Endothelial cell of umbilical vein (primary cell): ENCODE measurements at regions not wholly inside any gene's neighbourhood (a gene's known extent, or its start where the extent isn't known, plus 50 kb on each side); places are given as distances from the start of the nearest gene placed in this dataset.

Experiments used
- BruUV-seq: library from RNA; stranded (reverse); fragments of 400-500 nt; replicated peaks from 2 replicates; lab custom pipeline; 2021; lab: Mats Ljungman, UMichigan
- CTCF ChIA-PET: fragments of 300-600, 350-600 bp; sonication (Branson Sonifier 250); formaldehyde crosslinking; loops from one replicate; lab custom pipeline; 2021; ENCODE audit warnings: antibody characterized with exemption, inconsistent platforms; lab: Charles Lee
- POLR2A ChIA-PET: fragments of 300-600, 350-600 bp; sonication (Branson Sonifier 250); formaldehyde crosslinking; loops from one replicate; lab custom pipeline; 2021; ENCODE audit warnings: antibody characterized with exemption, inconsistent platforms; lab: Charles Lee
- DNase-seq: peaks from one replicate; pipeline ENCODE4 v3.0.0-alpha.2; 2011; ENCODE audit warnings: low read depth, low spot score
- FAIRE-seq: peaks from 2 replicates; lab custom pipeline; 2011; peaks lifted over from hg19 to GRCh38; lab: Jason Lieb, UNC
- H2AFZ ChIP-seq: 2 replicates; pipeline ENCODE4 v1.6.0; 2012; ENCODE audit warnings: low read depth, low read length, control low read depth, inconsistent platforms
- H3K27ac ChIP-seq: 2 replicates; pipeline ENCODE4 v1.5.1; 2011; ENCODE audit warnings: low read depth, mild to moderate bottlenecking, control low read depth, low read length, moderate library complexity; ENCODE audit not compliant: insufficient read depth
- H3K27me3 ChIP-seq, 2 experiments: 2 replicates each; pipeline versions ENCODE4 v1.6.0 to v1.6.1; 2011; ENCODE audit warnings: low read length in 2 of 2, mixed read lengths in 1 of 2; ENCODE audit not compliant: control insufficient read depth in 2 of 2, insufficient read depth in 2 of 2
- H3K36me3 ChIP-seq, 2 experiments: 2 replicates in 1 of 2; 3 replicates in 1 of 2; pipeline ENCODE4 v1.5.1; 2011; ENCODE audit warnings: low read length in 2 of 2, mild to moderate bottlenecking in 1 of 2, moderate library complexity in 1 of 2; ENCODE audit not compliant: control insufficient read depth in 2 of 2, insufficient read depth in 2 of 2; ENCODE audit errors: extremely low read depth in 1 of 2
- H3K4me1 ChIP-seq: 3 replicates; pipeline ENCODE4 v1.5.1; 2011; ENCODE audit warnings: mild to moderate bottlenecking, low read length; ENCODE audit not compliant: control insufficient read depth, insufficient read depth; ENCODE audit errors: extremely low read depth
- H3K4me2 ChIP-seq: 2 replicates; pipeline ENCODE4 v1.6.1; 2011; ENCODE audit warnings: low read length, control low read depth, mixed read lengths; ENCODE audit not compliant: insufficient read depth
- H3K4me3 ChIP-seq, 3 experiments: fragments of 200-600 bp in 1 of 3; sonication (generic), shearing (Covaris generic) in 1 of 3; replicated peaks in 1 of 3; 2 replicates each; pipeline ENCODE4 v1.5.1; 2011 to 2016; ENCODE audit warnings: control low read depth in 3 of 3, low read length in 3 of 3, mild to moderate bottlenecking in 2 of 3, inconsistent platforms in 1 of 3, low read depth in 1 of 3, moderate library complexity in 1 of 3; ENCODE audit not compliant: insufficient read depth in 1 of 3
- H3K79me2 ChIP-seq: 2 replicates; pipeline ENCODE4 v1.6.0; 2012; ENCODE audit warnings: low read length, inconsistent platforms; ENCODE audit not compliant: control insufficient read depth, insufficient read depth
- H3K9ac ChIP-seq: replicated peaks from 2 replicates; pipeline ENCODE3; 2011; ENCODE audit warnings: low read length, control low read depth; ENCODE audit not compliant: insufficient read depth; ENCODE audit errors: extremely low read depth
- H3K9me1 ChIP-seq: replicated peaks from 3 replicates; pipeline ENCODE4 v1.6.0; 2011; ENCODE audit warnings: mild to moderate bottlenecking, low read length; ENCODE audit not compliant: control insufficient read depth, insufficient read depth; ENCODE audit errors: extremely low read depth
- H3K9me3 ChIP-seq: replicated peaks from 2 replicates; pipeline ENCODE4 v1.5.1; 2012; ENCODE audit warnings: low read length, inconsistent platforms; ENCODE audit not compliant: control insufficient read depth, insufficient read depth
- H4K20me1 ChIP-seq: replicated peaks from 2 replicates; pipeline ENCODE3; 2011; ENCODE audit warnings: mild to moderate bottlenecking, low read length; ENCODE audit not compliant: control insufficient read depth, insufficient read depth; ENCODE audit errors: extremely low read depth
- EZH2 ChIP-seq: IDR thresholded peaks from 2 replicates; pipeline ENCODE4 v1.6.1; 2012; ENCODE audit warnings: borderline replicate concordance, low read depth, mild to moderate bottlenecking, moderate library complexity, low read length, inconsistent platforms; ENCODE audit not compliant: severe bottlenecking
- FOS ChIP-seq: IDR thresholded peaks from 2 replicates; pipeline ENCODE4 v1.6.1; 2011; ENCODE audit warnings: mild to moderate bottlenecking, low read length, moderate library complexity, borderline replicate concordance; ENCODE audit not compliant: insufficient read depth
- GATA2 ChIP-seq: IDR thresholded peaks from 2 replicates; pipeline ENCODE4 v1.7.0; 2011; ENCODE audit warnings: low read depth, mild to moderate bottlenecking, moderate library complexity, mixed read lengths, low read length; ENCODE audit not compliant: insufficient read length, insufficient read depth
- JUN ChIP-seq: IDR thresholded peaks from 2 replicates; pipeline ENCODE4 v1.6.1; 2011; ENCODE audit warnings: borderline replicate concordance, low read depth; ENCODE audit not compliant: insufficient read length, insufficient read depth
- MYC ChIP-seq: IDR thresholded peaks from one replicate; pipeline ENCODE4 v1.6.1; 2011; ENCODE audit warnings: mild to moderate bottlenecking, low read depth, low read length
- POLR2A ChIP-seq: IDR thresholded peaks from 2 replicates; pipeline ENCODE4 v1.6.1; 2012; ENCODE audit warnings: low read depth, mild to moderate bottlenecking, control low read depth, low read length
- POLR2AphosphoS5 ChIP-seq: IDR thresholded peaks from 2 replicates; pipeline ENCODE4 v1.6.1; 2012; ENCODE audit warnings: low read depth, mild to moderate bottlenecking, control low read depth, low read length, moderate library complexity; ENCODE audit not compliant: insufficient read depth
- dilution Hi-C: fragments of 300-500 bp; cut with MboI; formaldehyde crosslinking; loops from one replicate; pipeline ENCODE4 v1.15.0; 2019; ENCODE audit warnings: low sequenced_read_pairs; ENCODE audit not compliant: extremely low pct_ligation_motif_present
- intact Hi-C: fragments of 100-400 bp; cut with micrococcal nuclease; formaldehyde crosslinking; loops from one replicate; pipeline ENCODE4 v1.10.0; 2022
- TF ChIP-seq, protein P1 (sequence below), 2 donors: IDR thresholded peaks; 1 replicate in 1 of 2; 2 replicates in 1 of 2; pipeline ENCODE4 v1.5.1; 2011; ENCODE audit warnings: low read length in 2 of 2, mild to moderate bottlenecking in 2 of 2, moderate library complexity in 2 of 2, control low read depth in 1 of 2, inconsistent platforms in 1 of 2, low read depth in 1 of 2; ENCODE audit not compliant: insufficient read depth in 1 of 2; ENCODE audit errors: extremely low read depth in 1 of 2
- TF ChIP-seq, protein P2 (sequence below): IDR thresholded peaks from 2 replicates; pipeline ENCODE4 v1.6.1; 2011; ENCODE audit not compliant: insufficient read depth, insufficient read length

DNA sequence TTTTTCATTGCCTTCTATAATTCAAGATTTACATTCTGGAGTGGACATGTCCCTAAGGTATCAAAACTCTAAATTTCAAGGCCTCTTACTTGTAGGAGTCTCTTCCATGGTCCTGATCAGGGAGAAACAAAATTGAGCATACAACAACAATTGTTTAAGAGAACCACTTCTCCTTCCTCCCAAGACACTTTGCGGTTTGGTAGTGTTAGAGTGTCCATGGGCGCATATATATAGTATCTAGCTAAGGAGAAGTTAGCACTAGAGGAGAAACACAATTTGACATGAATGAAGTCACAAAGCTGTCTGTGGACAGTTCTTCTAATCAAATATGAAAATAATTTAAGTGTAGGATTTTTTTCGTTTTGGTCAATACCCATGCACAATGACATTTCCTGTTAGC lies 349.1 kb upstream of the MAP2 start:
- POLR2A ChIA-PET = no interaction called here

More for the DNA sequence above, 349.1 kb upstream of the MAP2 start:
- no peak overlapping the region for H2AFZ ChIP-seq
- no peaks in the 10 kb centered on the region for H3K4me1 ChIP-seq
- no peaks in the 10 kb centered on the region for H3K9me3 ChIP-seq
- H4K20me1 ChIP-seq = no peaks in the 10 kb centered on the region
- dilution Hi-C loops = no loop called here
- H3K79me2 ChIP-seq = no peaks in the 10 kb centered on the region
- intact Hi-C loops = no loop called here
- no peak overlapping the region for H3K9ac ChIP-seq
- no peak for DNase-seq
- no peak overlapping the region for H3K4me2 ChIP-seq
- H3K9me1 ChIP-seq = no peaks in the 10 kb centered on the region
- H3K36me3 ChIP-seq = no peaks in the 10 kb centered on the region
- no peak overlapping the region for H3K4me3 ChIP-seq
- FAIRE-seq = no peak
- no TSS peak for BruUV-seq
- H3K27me3 ChIP-seq = no peaks in the 10 kb centered on the region
- CTCF ChIA-PET = no interaction called here
- no peak for TF ChIP-seq JUN
- TF ChIP-seq, protein P1, sequence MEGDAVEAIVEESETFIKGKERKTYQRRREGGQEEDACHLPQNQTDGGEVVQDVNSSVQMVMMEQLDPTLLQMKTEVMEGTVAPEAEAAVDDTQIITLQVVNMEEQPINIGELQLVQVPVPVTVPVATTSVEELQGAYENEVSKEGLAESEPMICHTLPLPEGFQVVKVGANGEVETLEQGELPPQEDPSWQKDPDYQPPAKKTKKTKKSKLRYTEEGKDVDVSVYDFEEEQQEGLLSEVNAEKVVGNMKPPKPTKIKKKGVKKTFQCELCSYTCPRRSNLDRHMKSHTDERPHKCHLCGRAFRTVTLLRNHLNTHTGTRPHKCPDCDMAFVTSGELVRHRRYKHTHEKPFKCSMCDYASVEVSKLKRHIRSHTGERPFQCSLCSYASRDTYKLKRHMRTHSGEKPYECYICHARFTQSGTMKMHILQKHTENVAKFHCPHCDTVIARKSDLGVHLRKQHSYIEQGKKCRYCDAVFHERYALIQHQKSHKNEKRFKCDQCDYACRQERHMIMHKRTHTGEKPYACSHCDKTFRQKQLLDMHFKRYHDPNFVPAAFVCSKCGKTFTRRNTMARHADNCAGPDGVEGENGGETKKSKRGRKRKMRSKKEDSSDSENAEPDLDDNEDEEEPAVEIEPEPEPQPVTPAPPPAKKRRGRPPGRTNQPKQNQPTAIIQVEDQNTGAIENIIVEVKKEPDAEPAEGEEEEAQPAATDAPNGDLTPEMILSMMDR (IDR thresholded peaks at IDR 0.05; ENCODE audit: extremely low read depth in 1 of 2, insufficient read depth in 1 of 2, low read depth in 1 of 2, low read length in 2 of 2) = no peak
- TF ChIP-seq FOS = no peak
- TF ChIP-seq, protein P2, sequence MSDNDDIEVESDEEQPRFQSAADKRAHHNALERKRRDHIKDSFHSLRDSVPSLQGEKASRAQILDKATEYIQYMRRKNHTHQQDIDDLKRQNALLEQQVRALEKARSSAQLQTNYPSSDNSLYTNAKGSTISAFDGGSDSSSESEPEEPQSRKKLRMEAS = no peak
- TF ChIP-seq MYC = no peak
- no peak for TF ChIP-seq EZH2
- no peak for TF ChIP-seq GATA2
- no peak for TF ChIP-seq POLR2AphosphoS5
- TF ChIP-seq POLR2A = no peak
- no peak overlapping the region for H3K27ac ChIP-seq
